T follicular helper cell (primary cell): ENCODE measurements at regions not wholly inside any gene's neighbourhood (a gene's known extent, or its start where the extent isn't known, plus 50 kb on each side); places are given as distances from the start of the nearest gene placed in this dataset.

Experiments used
- DNase-seq: peaks from one replicate; pipeline ENCODE4 v3.0.0-alpha.2; 2020; ENCODE audit warnings: low read depth

DNA sequence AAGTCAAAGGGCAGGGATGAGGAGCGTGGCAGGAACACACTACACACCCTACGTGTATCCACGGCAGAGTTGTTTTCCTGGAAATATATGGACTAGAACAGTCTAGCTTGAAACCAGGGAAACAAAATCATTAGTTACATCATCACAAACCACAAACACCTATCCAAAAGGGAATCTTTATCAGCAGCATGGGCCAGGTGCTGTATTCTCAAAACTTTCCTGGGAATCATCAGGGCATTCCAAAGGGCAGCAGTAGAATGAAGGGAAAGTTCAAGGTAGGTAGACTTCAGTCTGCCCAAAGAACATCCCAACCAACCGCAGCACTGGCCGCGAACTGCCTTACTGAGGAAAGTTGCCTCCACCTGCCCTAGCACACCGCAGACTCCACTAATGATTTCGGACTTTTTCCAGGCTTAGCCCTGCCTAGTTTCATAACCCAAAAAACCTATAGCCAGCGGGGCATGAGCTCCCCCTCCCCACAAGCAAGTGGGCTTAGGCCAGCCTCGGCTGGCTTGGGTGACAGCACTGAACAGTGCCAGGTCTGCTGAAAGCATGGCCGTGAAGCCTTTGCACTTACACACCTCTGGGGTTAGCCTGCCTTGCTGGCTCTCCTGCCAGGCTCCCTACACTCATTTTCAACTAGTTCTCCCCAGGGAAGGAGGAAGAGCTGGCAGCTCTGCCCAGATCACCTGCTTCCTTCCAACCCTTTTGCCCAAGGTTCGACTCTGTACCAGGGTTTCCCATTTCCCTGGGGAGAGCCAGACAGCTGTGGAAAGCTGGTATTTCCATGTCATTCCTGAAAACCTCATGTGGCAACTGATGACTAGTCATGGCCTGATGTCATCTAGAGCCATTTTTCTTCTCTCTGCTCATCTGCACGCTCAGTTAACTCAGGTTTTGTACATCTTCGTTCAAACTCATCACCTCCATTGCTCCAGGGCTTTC, 77.3 kb upstream of the UBAC2 start:
- DNase-seq = no peak

- DNase-seq = no peak
These were observed 76.6 kb upstream of the UBAC2 start for GRCh38 chr13:99124046-99124400.

DNA sequence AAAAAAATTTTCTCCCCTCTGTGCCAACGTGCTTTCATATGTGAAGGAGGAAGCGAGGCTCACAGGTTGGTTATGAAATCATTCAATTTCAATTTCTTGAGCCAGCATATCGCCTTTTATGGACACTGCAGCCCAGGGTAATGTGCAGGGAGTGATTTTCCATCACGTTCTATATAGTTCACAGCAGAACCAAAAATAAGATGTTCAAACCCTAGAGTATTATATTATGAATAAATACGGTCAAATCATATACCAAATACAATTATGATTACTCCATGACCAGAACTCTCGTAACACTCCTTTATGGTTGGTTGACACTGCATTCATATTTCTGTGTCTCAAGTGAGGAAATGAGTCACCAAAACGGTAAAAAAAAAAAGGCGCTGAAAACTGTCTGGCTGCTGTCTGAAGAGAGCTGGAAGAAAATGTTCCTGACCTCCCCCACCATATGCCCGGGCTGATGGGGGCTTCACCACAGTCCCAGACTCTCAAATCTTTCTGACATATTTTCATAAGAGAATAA, 75.8 kb upstream of the UBAC2 start:
- DNase-seq = no peak

- DNase-seq = no peak
These were observed 75.2 kb upstream of the UBAC2 start for GRCh38 chr13:99125326-99125915.

- DNase-seq = no peak
These were observed 73.8 kb upstream of the UBAC2 start for GRCh38 chr13:99126821-99127220.

DNA sequence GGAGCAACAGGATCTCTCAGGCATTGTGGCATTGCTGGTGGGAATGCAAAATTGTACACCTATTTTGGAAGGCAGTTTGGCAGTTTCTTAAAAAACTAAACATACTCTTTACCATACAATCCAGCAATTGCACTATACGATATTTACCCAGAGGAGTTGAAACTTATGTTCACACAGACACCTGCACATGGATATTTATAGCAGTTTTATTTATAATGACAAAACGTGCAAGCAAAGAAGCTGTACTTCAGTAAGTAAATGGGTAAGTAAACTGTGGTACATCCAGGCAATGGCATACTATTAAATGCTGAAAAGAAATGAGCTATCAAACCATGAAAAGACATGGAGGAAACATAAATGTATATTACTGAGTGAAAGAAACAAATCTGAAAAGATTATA, 71.6 kb upstream of the UBAC2 start:
- DNase-seq = no peak

DNA sequence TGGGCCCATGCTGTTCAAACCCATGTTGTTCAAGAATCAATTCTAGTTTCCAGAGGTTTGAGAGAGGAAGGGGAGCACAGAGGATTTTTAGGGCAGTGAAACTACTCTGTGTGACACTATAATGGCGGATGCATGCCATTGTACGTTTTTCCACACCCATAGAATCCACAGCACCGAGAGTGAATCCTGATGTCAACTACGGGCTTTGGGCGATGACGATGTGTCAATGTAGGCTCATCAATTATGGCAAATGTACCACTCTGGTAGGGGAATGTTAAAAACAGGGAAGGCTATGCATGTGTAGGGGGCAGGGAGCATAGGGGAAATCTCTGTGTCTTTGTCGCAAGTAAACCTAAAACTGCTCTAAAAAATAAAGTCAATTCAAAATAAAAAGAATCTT, 70.7 kb upstream of the UBAC2 start:
- DNase-seq = no peak

GRCh38 chr13:99131410-99131809, 69.2 kb upstream of the UBAC2 start:
- no peak for DNase-seq

DNA sequence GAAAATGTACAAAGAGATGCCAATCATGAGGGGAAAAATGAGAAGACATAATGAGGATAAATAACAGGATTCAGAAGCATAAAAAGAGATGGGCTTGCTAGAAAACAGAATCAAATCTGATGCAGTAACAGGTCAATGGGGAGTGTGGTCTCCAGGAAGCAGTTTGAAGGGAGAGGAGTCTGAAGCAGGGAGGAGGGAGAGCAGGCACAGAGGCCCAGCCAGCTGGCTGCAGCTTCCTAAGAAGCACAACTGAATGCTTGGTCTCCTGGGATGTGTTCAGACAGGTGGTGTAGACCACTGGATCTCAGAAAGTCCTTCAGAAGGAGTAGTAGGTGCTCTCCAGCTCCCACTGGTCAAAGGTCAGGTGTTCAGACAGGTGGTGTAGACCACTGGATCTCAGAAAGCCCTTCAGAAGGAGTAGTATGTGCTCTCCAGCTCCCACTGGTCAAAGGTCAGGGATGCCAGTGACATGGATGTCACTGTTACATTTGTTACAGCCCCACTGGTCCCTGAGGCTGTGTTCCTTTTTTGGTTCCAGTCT, 68.3 kb upstream of the UBAC2 start:
- no peak for DNase-seq

DNA sequence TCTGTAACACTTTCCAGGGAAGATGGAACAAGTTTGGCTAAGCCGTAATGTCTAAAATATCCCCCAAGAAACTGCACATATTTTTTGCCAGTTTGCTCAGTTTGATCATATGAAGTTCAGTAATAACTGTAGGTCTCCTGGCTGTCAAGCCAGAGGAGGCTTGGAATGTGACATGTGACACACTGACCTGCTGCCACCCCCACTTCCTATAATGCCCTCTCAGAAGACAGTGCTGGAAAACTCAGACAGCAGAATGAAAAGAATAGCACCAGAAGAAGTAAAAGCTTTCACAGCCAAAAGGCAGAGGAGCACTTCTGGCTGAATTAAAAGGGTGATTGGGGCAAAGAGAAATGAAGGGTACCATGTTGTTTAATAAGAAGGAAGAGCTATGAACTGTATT, 67.4 kb upstream of the UBAC2 start:
- no peak for DNase-seq

- no peak for DNase-seq
These were observed 66.8 kb upstream of the UBAC2 start for GRCh38 chr13:99133848-99134247.

DNA sequence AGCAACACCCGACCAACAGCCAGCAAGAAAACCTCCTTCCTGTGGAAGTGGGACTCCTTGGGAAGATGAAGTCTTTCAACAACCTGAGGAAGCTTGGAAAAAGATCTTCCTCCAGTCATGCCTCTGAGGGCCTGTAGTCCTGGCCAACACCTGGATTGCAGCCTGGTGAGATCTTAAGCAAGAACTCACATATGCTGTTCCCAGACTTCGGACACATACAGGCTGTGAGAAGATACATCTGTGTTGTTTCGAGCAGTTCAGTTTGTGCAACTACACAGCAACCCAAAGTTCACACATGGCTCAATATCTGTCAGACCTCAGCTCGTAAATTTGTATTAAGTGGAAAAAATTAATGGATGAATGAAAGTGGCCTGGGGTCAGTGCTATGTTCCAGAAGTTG, 65.1 kb upstream of the UBAC2 start:
- no peak for DNase-seq

DNA sequence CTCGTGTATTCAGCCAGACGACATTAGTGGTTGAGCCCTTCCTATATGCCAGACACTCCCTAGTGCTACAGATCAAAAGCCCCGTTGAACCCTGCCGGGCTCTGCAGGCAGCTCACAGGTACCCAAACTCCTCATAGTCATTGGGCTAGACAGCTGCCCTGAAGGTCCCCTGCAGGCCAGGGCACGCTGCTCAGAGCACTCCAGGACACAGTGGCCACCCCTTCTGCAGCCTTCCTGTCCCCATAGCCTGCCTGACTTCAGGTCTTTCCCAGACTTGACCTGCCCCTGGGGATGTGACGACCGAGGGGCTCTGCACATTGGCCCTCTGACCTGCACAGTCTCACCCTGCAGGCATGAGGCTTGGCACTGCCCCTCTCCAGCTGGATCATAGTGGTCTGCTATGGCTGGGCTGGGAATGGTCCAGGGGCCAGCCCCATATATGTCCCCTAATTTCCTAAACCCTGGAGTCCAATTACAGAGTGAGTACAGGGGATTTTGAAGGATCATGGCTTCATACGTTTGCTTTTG, 64.2 kb upstream of the UBAC2 start:
- no peak for DNase-seq

- no peak for DNase-seq
These were observed 59.8 kb upstream of the UBAC2 start for GRCh38 chr13:99140831-99141230.

DNA sequence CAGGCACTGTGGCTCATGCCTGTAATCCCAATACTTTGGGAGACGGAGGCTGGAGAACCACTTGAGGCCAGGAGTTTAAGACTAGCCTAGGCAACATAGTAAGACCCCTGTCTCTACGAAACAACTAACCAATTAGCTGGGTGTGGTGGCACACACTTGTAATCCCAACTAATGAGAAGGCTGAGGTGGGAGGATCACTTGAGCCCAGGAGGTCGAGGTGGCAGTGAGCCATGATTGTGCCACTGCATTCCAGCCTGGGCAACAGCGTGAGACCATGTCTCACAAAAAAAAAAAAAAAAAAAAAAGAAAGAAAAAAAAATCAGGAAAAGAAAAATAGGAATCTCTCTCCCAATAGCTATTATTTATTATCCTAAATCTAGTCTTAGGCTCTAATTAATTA, 56.8 kb upstream of the UBAC2 start:
- DNase-seq = no peak

DNA sequence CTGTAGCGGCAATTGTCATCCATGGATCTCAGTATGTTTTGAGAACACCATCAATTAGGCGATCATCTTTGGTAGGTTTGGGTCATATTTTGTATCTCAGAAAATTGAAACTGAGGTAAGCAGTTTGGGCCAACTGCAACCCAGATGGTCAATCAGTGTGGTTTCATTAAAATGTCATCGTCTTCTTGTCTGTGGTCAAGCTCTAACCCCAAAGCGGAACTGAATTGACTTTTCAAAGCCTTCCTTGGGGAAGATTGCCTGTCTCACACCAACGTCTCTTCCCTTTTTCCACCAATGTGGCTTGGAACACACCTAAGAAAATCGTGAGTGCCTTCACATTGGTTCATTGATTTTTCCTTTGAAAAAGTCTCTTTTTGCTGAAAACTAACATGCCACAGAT, 56.3 kb upstream of the UBAC2 start:
- DNase-seq = no peak

DNA sequence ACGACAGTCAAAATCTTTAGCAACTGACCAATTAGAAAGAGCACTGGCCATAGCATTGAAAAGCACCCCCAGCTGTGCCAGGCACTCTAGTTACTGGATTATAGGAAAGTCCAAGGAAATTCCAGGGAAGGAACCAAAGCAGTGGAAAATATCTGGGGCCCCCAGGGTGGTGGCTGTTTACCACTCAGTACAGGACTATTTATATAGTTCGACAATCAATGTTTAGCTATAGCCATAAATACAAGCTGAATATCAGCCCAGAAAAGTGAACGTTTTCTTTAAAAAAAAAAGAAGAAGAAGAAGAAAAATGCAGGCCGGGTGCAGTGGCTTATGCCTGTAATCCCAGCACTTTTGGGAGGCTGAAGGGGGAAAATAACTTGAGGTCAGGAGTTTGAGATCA, 55.2 kb upstream of the UBAC2 start:
- DNase-seq = no peak

DNA sequence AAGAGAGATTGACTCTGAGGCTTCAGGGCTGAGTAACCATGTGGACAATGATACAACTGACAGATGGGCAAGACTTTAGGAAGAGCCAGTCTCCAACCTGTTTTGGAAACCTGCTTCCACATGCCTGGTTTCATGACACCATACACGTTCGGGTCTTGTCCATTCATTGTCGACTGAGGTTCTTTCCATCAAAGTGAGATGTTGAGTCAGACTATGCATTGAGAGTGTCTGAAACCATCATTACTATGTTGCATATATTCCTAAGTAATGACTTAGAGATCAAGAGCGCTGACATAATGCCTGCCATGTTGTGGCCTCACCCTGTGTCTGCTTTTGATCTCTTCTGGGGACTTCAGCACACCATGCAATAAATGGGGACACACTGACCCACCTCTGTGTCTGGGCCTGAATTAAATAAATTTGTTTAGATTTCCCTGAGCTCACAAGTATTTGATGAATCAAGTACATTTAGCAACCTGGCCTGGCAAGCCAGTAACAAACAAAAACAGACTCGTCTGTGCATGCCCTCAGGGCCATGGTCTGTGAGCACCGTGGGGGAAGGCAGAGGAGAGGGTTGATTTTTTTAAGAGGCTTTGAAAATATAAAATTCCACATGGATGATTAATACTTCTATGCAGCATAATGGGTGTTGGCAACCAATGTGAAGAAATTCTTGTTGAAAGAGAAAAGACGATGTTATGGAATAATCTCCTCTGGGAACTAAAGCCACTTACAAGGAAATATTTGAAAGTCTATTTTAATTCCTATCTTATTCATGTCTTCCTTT, 49.9 kb upstream of the UBAC2 start:
- no peak for DNase-seq
